Fibroblast of the aortic adventitia (primary cell): ENCODE measurements at regions not wholly inside any gene's neighbourhood (a gene's known extent, or its start where the extent isn't known, plus 50 kb on each side); places are given as distances from the start of the nearest gene placed in this dataset.

Experiments
- DNase-seq: peaks from one replicate; pipeline ENCODE4 v3.0.0-alpha.2; 2010; ENCODE audit warnings: low read depth
- H3K4me3 ChIP-seq: 2 replicates; pipeline ENCODE4 v1.5.1; 2011; ENCODE audit warnings: low read depth, mild to moderate bottlenecking, control low read depth, low read length, moderate library complexity
- CTCF ChIP-seq: IDR thresholded peaks from 2 replicates; pipeline ENCODE4 v1.5.1; 2011; ENCODE audit warnings: mild to moderate bottlenecking, low read length, control low read depth, inconsistent platforms; ENCODE audit not compliant: insufficient read depth

- H3K4me3 ChIP-seq: no peak overlapping the region
- no peak for DNase-seq
- no peak for TF ChIP-seq CTCF
Observed at GRCh38 chr5:156178117-156178516, 148.8 kb upstream of the SGCD start.

DNA sequence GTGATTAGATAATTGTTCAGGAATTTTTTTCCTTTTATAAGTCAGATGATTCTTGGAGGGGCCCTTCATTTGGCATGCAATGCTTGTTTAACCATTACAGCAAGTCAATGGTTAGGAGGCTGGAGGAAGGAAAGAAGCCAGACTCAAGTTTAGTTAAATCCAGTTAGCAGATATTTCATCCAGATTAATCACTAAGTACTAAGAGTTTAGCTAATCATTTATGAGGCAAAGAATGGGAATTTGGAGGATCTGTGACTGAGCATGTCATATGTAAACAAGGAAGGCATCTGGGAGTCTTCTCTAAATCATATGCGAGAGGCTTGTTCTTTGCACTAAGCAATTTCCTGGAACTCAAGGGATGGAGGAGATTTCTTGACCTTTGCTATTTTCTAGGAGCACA, 145.3 kb upstream of the SGCD start:
- H3K4me3 ChIP-seq: no peak overlapping the region
- TF ChIP-seq CTCF: no peak
- no peak for DNase-seq

DNA sequence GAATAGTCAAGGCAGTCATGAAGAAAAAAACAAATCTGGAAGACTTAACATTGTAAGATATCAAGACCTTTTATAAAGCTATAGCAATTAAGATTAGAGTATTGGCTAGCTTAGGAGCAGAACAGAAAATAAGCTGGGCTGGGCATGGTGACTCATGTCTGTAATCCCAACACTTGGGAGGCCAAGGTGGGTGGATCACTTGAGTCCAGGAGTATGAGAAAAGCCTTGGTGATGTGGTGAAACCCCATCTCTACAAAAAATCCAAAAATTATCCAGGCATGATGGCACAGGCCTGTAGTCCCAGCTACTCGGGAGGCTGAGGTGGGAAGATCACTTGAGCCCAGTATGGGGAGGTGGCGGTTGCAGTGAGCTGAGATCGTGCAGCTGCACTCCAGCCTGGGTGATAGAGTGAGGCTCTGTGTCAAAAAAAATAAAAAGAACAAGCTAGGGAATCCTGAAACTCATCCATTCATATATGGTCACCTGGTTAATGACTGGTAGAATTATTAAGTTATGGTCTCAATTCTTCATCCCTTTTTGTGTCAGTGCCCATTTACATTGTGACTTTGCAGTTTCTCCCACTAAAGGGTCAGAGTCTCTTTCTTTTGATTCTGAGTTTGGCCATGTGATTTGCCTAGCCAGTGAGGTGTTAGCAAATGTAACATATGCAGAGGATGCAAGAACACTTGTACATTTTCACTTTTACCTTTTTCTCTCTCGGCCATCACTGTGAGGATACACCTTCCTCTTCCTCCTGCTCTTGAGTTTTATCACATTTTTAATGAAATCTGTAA, 144.6 kb upstream of the SGCD start:
- DNase-seq: no peak
- no peak for TF ChIP-seq CTCF
- H3K4me3 ChIP-seq: no peak overlapping the region

- no peak for DNase-seq
- no peak for TF ChIP-seq CTCF
- H3K4me3 ChIP-seq: no peak overlapping the region
Observed at GRCh38 chr5:156186760-156187159, 140.2 kb upstream of the SGCD start.

- no peak for TF ChIP-seq CTCF
- no peak for DNase-seq
Observed at GRCh38 chr5:156188016-156188415, 138.9 kb upstream of the SGCD start.

DNA sequence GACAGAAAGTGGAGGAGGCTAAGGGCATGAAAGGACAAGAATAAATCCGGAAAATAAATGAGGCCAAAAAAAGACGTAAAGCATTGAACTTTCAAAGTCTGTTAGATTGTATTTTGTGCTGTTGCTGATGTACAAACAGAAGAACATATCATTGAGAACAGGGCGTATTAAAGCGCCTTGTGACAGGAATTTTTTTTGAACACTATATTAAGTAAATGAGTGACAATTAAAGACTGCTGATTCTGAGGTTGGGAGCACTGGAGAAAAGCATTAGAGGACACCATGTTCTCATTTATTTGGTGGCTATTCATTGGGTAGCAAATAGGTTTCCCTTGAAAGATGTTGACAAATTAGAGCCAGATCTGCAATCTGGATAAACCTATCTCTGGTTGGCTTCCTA, 137.3 kb upstream of the SGCD start:
- no peak for DNase-seq
- TF ChIP-seq CTCF: no peak

More at GRCh38 chr5:156188016-156188415, 138.9 kb upstream of the SGCD start:
- H3K4me3 ChIP-seq: no peak overlapping the region

DNA sequence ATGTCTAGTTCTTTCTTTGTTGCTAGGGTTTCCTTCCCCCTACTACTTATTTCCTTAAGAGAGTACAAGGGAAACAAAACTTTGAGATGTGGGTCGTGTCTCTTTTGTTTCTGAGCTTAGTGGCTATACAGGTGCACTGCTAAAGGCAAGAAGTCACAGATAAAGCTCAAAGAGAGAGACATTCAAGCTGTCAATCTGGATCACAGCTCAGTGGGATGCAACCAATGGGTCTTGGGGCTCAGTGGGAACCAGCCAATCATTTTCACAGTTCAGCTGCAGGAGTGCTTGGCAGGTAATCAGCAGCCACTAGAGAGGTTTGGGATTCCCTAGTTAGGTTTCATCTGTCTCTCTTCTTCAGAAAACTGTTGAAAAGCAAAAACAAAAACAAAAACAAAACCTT, 135.4 kb upstream of the SGCD start:
- H3K4me3 ChIP-seq: no peak overlapping the region
- no peak for TF ChIP-seq CTCF
- no peak for DNase-seq

More for the DNA sequence above, 137.3 kb upstream of the SGCD start:
- no peak overlapping the region for H3K4me3 ChIP-seq
